GM12864 (cell line): ENCODE measurements at regions not wholly inside any gene's neighbourhood (a gene's known extent, or its start where the extent isn't known, plus 50 kb on each side); places are given as distances from the start of the nearest gene placed in this dataset.

Experiments used
- DNase-seq: peaks from one replicate; pipeline ENCODE4 v3.0.0-alpha.2; 2011; ENCODE audit warnings: low read depth
- H3K4me3 ChIP-seq: 2 replicates; pipeline ENCODE4 v1.5.1; 2011; ENCODE audit warnings: mild to moderate bottlenecking, low read depth, low read length, control low read depth
- CTCF ChIP-seq: IDR thresholded peaks from 2 replicates; pipeline ENCODE4 v1.5.1; 2011; ENCODE audit warnings: low read depth, mild to moderate bottlenecking, moderate library complexity, low read length, control low read depth, inconsistent platforms; ENCODE audit errors: missing control alignments

- no peak for TF ChIP-seq CTCF
- no peak for DNase-seq
- no peak overlapping the region for H3K4me3 ChIP-seq
These were observed 462.5 kb upstream of the HS6ST1 start for GRCh38 chr2:128781166-128781565.

- no peak for TF ChIP-seq CTCF
- H3K4me3 ChIP-seq = no peak overlapping the region
- no peak for DNase-seq
These were observed 463.1 kb upstream of the HS6ST1 start for GRCh38 chr2:128781585-128782385.

- DNase-seq = no peak
- no peak for TF ChIP-seq CTCF
- no peak overlapping the region for H3K4me3 ChIP-seq
These were observed 463.9 kb upstream of the HS6ST1 start for GRCh38 chr2:128782411-128783192.

- no peak for TF ChIP-seq CTCF
- no peak overlapping the region for H3K4me3 ChIP-seq
- no peak for DNase-seq
These were observed 464.6 kb upstream of the HS6ST1 start for GRCh38 chr2:128783193-128783671.

GRCh38 chr2:128783896-128784295, 465.2 kb upstream of the HS6ST1 start:
- H3K4me3 ChIP-seq = no peak overlapping the region
- no peak for TF ChIP-seq CTCF
- DNase-seq = no peak

- TF ChIP-seq CTCF = no peak
- DNase-seq = no peak
These were observed 466.1 kb upstream of the HS6ST1 start for GRCh38 chr2:128784626-128785306.

More at GRCh38 chr2:128784626-128785306, 466.1 kb upstream of the HS6ST1 start:
- H3K4me3 ChIP-seq = no peak overlapping the region
